Vagina (tissue), 2 donors: ENCODE measurements at regions not wholly inside any gene's neighbourhood (a gene's known extent, or its start where the extent isn't known, plus 50 kb on each side); places are given as distances from the start of the nearest gene placed in this dataset.

ENCODE experiments used
- CTCF ChIP-seq, 3 experiments: fragments of 450-650 bp in 2 of 3; fragments of 200-600 bp in 1 of 3; sonication (generic) in 1 of 3; IDR thresholded peaks; one replicate each; pipeline ENCODE4 v1.5.1; 2017 to 2019; ENCODE audit warnings: antibody characterized with exemption in 3 of 3, mild to moderate bottlenecking in 2 of 3, moderate library complexity in 2 of 3
- POLR2A ChIP-seq, 2 donors: fragments of 450-650 bp; IDR thresholded peaks; one replicate each; pipeline ENCODE4 v1.6.1; 2017; ENCODE audit warnings: antibody characterized with exemption in 2 of 2, mild to moderate bottlenecking in 2 of 2, moderate library complexity in 2 of 2
- POLR2AphosphoS5 ChIP-seq, 2 donors: sonication (generic); formaldehyde crosslinking; IDR thresholded peaks; one replicate each; pipeline ENCODE4 v1.9.0; 2017; ENCODE audit warnings: antibody characterized with exemption in 2 of 2, mild to moderate bottlenecking in 2 of 2, low read depth in 1 of 2; ENCODE audit not compliant: insufficient read depth in 1 of 2

DNA sequence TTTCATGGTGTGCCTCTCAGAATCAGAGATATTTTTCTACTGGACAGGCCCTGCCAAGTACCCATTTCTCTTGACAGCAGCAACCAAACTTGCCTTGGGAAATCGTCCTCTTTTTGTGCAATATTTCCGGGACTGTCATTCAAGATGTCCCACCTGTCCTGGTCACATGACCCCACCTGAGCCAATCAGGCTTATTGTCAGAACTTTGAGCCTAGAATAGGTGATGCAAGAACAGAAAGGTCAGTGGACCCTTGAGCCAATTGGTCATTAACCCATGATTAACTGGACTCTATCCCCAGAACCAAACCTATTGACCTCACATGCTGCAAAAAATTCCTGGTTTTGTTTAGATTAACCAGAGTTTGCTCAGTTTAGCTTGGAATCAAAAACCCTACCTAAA, 108.3 kb upstream of the TOP1 start:
- TF ChIP-seq CTCF (IDR thresholded peaks at IDR 0.05) (no peak), POLR2A (IDR thresholded peaks at IDR 0.05) (no peak), POLR2AphosphoS5 (IDR thresholded peaks at IDR 0.05; ENCODE audit: insufficient read depth in 1 of 2, low read depth in 1 of 2) (no peak)
